ENCODE measurements at regions not wholly inside any gene's neighbourhood (a gene's known extent, or its start where the extent isn't known, plus 50 kb on each side); places are given as distances from the start of the nearest gene placed in this dataset.

DNA sequence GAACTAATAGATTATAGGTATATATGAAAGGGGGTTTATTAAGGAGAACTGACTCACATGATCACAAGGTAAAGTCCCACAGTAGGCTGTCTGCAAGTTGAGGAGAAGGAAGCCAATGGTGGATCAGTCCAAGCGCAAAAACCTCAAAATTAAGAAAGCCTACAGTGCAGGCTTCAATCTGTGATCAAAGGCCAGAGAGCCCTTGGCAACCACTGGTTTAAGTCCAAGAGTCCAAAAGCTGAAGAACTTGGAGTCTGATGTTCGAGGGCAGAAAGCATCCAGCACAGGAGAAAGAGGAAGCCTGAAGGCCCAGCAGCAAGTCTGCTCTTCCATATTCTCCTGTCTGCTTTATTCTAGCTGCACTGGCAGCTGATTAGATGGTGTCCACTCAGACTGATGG is 721.3 kb upstream of the PCDH9 start:
- TF ChIP-seq EZH2phosphoT487 (IDR thresholded peaks at IDR 0.05; ENCODE audit: borderline replicate concordance, low read length) = no peak
- TF ChIP-seq, protein P1, sequence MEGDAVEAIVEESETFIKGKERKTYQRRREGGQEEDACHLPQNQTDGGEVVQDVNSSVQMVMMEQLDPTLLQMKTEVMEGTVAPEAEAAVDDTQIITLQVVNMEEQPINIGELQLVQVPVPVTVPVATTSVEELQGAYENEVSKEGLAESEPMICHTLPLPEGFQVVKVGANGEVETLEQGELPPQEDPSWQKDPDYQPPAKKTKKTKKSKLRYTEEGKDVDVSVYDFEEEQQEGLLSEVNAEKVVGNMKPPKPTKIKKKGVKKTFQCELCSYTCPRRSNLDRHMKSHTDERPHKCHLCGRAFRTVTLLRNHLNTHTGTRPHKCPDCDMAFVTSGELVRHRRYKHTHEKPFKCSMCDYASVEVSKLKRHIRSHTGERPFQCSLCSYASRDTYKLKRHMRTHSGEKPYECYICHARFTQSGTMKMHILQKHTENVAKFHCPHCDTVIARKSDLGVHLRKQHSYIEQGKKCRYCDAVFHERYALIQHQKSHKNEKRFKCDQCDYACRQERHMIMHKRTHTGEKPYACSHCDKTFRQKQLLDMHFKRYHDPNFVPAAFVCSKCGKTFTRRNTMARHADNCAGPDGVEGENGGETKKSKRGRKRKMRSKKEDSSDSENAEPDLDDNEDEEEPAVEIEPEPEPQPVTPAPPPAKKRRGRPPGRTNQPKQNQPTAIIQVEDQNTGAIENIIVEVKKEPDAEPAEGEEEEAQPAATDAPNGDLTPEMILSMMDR (conservative IDR thresholded peaks at IDR 0.05; ENCODE audit: low read depth, low read length) = no peak
- no peak for TF ChIP-seq EZH2 (IDR thresholded peaks at IDR 0.05; ENCODE audit: low read length, unreplicated experiment)

Data from PC-3 (cell line).